Activated CD4-positive, alpha-beta T cell treated with anti-CD3 and anti-CD28 coated beads, Interleukin-2, Interleukin-4, amounts not matched to agents 100 ng/mL and 50 ng/mL, durations not matched to agents 16 hours and 8 hours (primary cell): ENCODE measurements at regions not wholly inside any gene's neighbourhood (a gene's known extent, or its start where the extent isn't known, plus 50 kb on each side); places are given as distances from the start of the nearest gene placed in this dataset.
A peak's percentile ranks its signal among the peaks of the same experiment; 100 is the strongest.

Source experiments
- DNase-seq: peaks from one replicate; pipeline ENCODE4 v3.0.0-alpha.2; 2020; ENCODE audit warnings: low spot score

GRCh38 chr7:36802459-36803135, 78.3 kb upstream of the AOAH start:
- DNase-seq = no peak

GRCh38 chr7:36796850-36797536, 72.7 kb upstream of the AOAH start:
- DNase-seq = no peak

GRCh38 chr7:36795451-36796021, 71.2 kb upstream of the AOAH start:
- no peak for DNase-seq

GRCh38 chr7:36794689-36795088, 70.4 kb upstream of the AOAH start:
- DNase-seq = no peak

- no peak for DNase-seq
Measured at GRCh38 chr7:36792421-36792820, 68.1 kb upstream of the AOAH start.

- DNase-seq = no peak
Measured at GRCh38 chr7:36790311-36790787, 66.1 kb upstream of the AOAH start.

- DNase-seq = no peak
Measured at GRCh38 chr7:36788825-36789470, 64.7 kb upstream of the AOAH start.

GRCh38 chr7:36787933-36788378, 63.7 kb upstream of the AOAH start:
- DNase-seq = peak; percentile 59

GRCh38 chr7:36784991-36785940, 61.0 kb upstream of the AOAH start:
- peak; percentile 82 for DNase-seq

GRCh38 chr7:36781011-36781738, 56.9 kb upstream of the AOAH start:
- peak; percentile 43 for DNase-seq

GRCh38 chr7:36777855-36778254, 53.6 kb upstream of the AOAH start:
- DNase-seq = no peak

GRCh38 chr7:36777062-36777461, 52.8 kb upstream of the AOAH start:
- DNase-seq = peak; percentile 39

- no peak for DNase-seq
Measured at GRCh38 chr7:36775676-36776075, 51.4 kb upstream of the AOAH start.

- DNase-seq = no peak
Measured at GRCh38 chr7:36775061-36775620, 50.8 kb upstream of the AOAH start.
